ENCODE measurements at regions not wholly inside any gene's neighbourhood (a gene's known extent, or its start where the extent isn't known, plus 50 kb on each side); places are given as distances from the start of the nearest gene placed in this dataset.

DNA sequence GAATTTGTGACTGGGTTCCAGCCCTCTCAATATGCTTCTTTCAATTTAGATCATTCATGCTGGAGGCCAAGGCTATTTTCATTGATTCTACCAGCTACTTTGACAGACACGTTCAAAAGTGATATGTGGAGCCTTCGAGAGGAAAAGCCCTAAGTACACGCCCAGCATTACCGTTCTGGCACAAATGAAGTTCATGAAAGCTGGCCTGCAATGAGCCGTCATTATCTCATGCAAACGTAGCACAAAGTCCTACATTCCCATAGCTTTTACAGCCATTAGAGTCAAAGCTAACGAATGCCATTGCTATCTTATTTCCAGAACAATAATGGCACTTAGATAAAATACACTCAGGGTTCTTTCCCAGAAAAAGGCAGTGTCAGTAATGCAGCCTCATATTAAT is 1237.6 kb downstream of the EFNB2 start:
- ATAC-seq (no peak), DNase-seq (no peak)
- Mint-ChIP-seq H3K36me3 (ENCODE audit: low read depth) (no peaks in the 10 kb centered on the region), H3K27me3 (no peaks in the 10 kb centered on the region), H3K9me3 (no peaks in the 10 kb centered on the region), H3K4me3 (no peak overlapping the region), H3K27ac (no peak overlapping the region), H3K4me1 (no peaks in the 10 kb centered on the region)

- DNase-seq: no peak
- H3K9me3 Mint-ChIP-seq: no peaks in the 10 kb centered on the region
- no peak overlapping the region for H3K4me3 Mint-ChIP-seq
- no peak for ATAC-seq
- H3K36me3 Mint-ChIP-seq (ENCODE audit: low read depth): no peaks in the 10 kb centered on the region
- no peaks in the 10 kb centered on the region for H3K27me3 Mint-ChIP-seq
- no peak overlapping the region for H3K27ac Mint-ChIP-seq
- H3K4me1 Mint-ChIP-seq: no peaks in the 10 kb centered on the region
Measured at GRCh38 chr13:105291987-105292386, 1243.5 kb downstream of the EFNB2 start.

DNA sequence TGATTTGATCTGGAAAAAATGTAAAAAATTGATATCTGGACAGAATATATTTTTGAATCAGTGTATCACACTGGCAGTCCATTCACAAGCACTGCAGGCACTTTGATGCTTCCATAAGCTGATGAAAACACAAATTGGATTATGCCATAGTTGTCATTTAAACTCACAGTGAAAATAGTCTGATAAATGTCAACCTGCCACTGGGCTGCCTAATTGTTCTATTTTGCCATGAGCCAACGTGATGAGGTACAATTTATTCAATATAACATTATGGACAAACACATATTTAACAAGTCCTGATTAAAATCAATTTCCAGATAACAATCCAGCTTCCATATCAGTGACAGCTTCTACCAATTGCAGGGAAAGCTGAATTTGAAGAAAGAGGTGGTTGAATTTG is 1244.9 kb downstream of the EFNB2 start:
- Mint-ChIP-seq H3K4me3 (no peak overlapping the region), H3K9me3 (no peaks in the 10 kb centered on the region), H3K4me1 (no peaks in the 10 kb centered on the region), H3K27me3 (no peaks in the 10 kb centered on the region), H3K27ac (no peak overlapping the region), H3K36me3 (ENCODE audit: low read depth) (no peaks in the 10 kb centered on the region)
- ATAC-seq (no peak), DNase-seq (no peak)

- Mint-ChIP-seq H3K27ac (no peak overlapping the region), H3K9me3 (no peaks in the 10 kb centered on the region), H3K27me3 (no peaks in the 10 kb centered on the region), H3K4me3 (no peak overlapping the region), H3K36me3 (ENCODE audit: low read depth) (no peaks in the 10 kb centered on the region), H3K4me1 (no peaks in the 10 kb centered on the region)
- ATAC-seq (no peak), DNase-seq (no peak)
Measured at GRCh38 chr13:105285526-105285925, 1249.9 kb downstream of the EFNB2 start.

- Mint-ChIP-seq H3K27me3 (no peaks in the 10 kb centered on the region), H3K27ac (no peak overlapping the region), H3K36me3 (ENCODE audit: low read depth) (no peaks in the 10 kb centered on the region), H3K9me3 (no peaks in the 10 kb centered on the region), H3K4me3 (no peak overlapping the region), H3K4me1 (no peaks in the 10 kb centered on the region)
- ATAC-seq: no peak
- DNase-seq: no peak
Measured at GRCh38 chr13:105282406-105283285, 1252.8 kb downstream of the EFNB2 start.

GRCh38 chr13:105278943-105279381 is 1256.5 kb downstream of the EFNB2 start:
- no peaks in the 10 kb centered on the region for H3K27me3 Mint-ChIP-seq
- no peaks in the 10 kb centered on the region for H3K4me1 Mint-ChIP-seq
- DNase-seq: no peak
- no peak overlapping the region for H3K27ac Mint-ChIP-seq
- no peak overlapping the region for H3K4me3 Mint-ChIP-seq
- H3K9me3 Mint-ChIP-seq: no peaks in the 10 kb centered on the region
- ATAC-seq: no peak
- H3K36me3 Mint-ChIP-seq (ENCODE audit: low read depth): no peaks in the 10 kb centered on the region

GRCh38 chr13:105276571-105276970 is 1258.9 kb downstream of the EFNB2 start:
- peaks cover 2% of the 10 kb centered on the region for H3K27me3 Mint-ChIP-seq
- H3K27ac Mint-ChIP-seq: no peak overlapping the region
- no peaks in the 10 kb centered on the region for H3K36me3 Mint-ChIP-seq (ENCODE audit: low read depth)
- DNase-seq: no peak
- no peaks in the 10 kb centered on the region for H3K9me3 Mint-ChIP-seq
- H3K4me3 Mint-ChIP-seq: no peak overlapping the region
- no peak for ATAC-seq
- H3K4me1 Mint-ChIP-seq: peaks cover 2% of the 10 kb centered on the region

DNA sequence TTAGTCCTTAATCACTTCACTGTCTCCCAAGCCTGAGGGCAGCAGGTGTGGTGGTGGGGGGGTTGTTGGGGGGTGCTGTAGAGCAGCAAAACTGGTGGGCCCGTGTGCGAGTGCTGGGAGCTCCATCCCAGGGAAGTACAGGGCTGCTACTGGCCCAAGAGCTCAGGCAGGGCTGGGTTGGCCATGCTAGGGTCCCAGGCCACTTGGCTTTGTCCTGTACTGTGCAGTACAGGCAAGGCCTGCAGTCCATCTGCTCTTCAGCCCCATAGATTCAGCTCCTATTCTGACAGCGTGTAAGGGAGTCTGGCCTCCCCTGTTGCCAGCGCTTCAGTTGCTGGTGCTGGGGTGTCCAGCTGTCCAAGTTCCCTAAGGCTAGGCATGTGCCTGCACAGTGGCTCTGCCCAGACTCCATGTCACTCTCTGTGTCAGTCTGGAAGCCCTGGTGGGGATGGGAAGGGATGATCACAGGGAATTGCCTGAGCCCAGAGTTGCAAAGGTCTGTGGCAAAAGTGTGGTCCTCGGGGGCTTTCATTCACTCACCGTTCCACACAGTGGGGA is 1261.7 kb downstream of the EFNB2 start:
- no peak for ATAC-seq
- H3K4me3 Mint-ChIP-seq: no peak overlapping the region
- no peak for DNase-seq
- H3K36me3 Mint-ChIP-seq (ENCODE audit: low read depth): no peaks in the 10 kb centered on the region
- peaks cover 2% of the 10 kb centered on the region for H3K4me1 Mint-ChIP-seq
- H3K9me3 Mint-ChIP-seq: no peaks in the 10 kb centered on the region
- H3K27ac Mint-ChIP-seq: no peak overlapping the region
- H3K27me3 Mint-ChIP-seq: peaks cover 2% of the 10 kb centered on the region

- Mint-ChIP-seq H3K4me3 (no peak overlapping the region), H3K9me3 (no peaks in the 10 kb centered on the region), H3K36me3 (ENCODE audit: low read depth) (no peaks in the 10 kb centered on the region), H3K4me1 (peaks cover 2% of the 10 kb centered on the region), H3K27ac (no peak overlapping the region), H3K27me3 (peaks cover 2% of the 10 kb centered on the region)
- DNase-seq: no peak
- ATAC-seq: no peak
Measured at GRCh38 chr13:105272660-105273631, 1262.5 kb downstream of the EFNB2 start.

GRCh38 chr13:105266615-105267014 is 1268.8 kb downstream of the EFNB2 start:
- no peak for DNase-seq
- no peaks in the 10 kb centered on the region for H3K4me1 Mint-ChIP-seq
- no peaks in the 10 kb centered on the region for H3K27me3 Mint-ChIP-seq
- H3K9me3 Mint-ChIP-seq: no peaks in the 10 kb centered on the region
- no peak overlapping the region for H3K4me3 Mint-ChIP-seq
- no peak for ATAC-seq
- H3K36me3 Mint-ChIP-seq (ENCODE audit: low read depth): no peaks in the 10 kb centered on the region
- H3K27ac Mint-ChIP-seq: no peak overlapping the region

DNA sequence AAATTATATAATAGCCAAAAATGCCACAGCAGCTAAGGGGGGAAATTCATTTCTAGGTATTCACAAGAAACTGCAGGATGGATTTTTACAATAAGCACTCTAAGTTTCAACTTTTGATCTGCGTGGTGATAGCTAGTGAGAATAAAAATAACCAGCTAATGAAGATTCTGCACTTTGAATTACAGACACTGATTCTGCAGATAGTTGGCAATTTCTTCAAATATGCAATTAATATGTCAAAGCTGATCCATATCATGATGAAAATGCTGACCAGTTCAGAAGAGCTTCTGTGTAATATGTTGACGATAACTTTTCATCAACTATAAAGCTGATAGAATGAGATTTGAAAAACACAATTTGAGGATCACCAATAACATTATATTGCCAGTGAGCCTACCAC is 1272.9 kb downstream of the EFNB2 start:
- H3K27me3 Mint-ChIP-seq: no peaks in the 10 kb centered on the region
- H3K9me3 Mint-ChIP-seq: no peaks in the 10 kb centered on the region
- H3K4me3 Mint-ChIP-seq: no peak overlapping the region
- no peak overlapping the region for H3K27ac Mint-ChIP-seq
- H3K4me1 Mint-ChIP-seq: no peaks in the 10 kb centered on the region
- DNase-seq (no peak), ATAC-seq (no peak)
- H3K36me3 Mint-ChIP-seq (ENCODE audit: low read depth): no peaks in the 10 kb centered on the region

DNA sequence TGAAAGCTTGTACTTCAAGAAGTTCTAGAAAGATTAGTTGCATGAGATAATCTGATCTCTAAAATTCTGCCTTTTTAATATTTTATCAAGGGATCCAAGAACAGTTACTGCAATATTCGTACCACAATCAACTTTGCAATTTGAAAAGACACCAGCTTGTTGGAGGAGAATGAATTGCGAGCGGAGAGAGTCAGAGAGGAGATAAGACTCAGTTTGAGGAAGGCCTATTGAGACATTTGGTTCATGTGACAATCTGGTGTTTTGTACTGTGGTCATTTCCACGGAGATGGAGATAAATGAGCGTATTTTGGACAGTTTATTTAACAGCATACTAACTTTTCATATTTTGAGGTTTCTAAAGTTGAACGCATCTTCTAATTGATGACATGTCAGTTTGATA is 1276.0 kb downstream of the EFNB2 start:
- H3K4me3 Mint-ChIP-seq: no peak overlapping the region
- no peaks in the 10 kb centered on the region for H3K27me3 Mint-ChIP-seq
- H3K36me3 Mint-ChIP-seq (ENCODE audit: low read depth): no peaks in the 10 kb centered on the region
- no peaks in the 10 kb centered on the region for H3K4me1 Mint-ChIP-seq
- no peaks in the 10 kb centered on the region for H3K9me3 Mint-ChIP-seq
- no peak for DNase-seq
- ATAC-seq: no peak
- no peak overlapping the region for H3K27ac Mint-ChIP-seq

DNA sequence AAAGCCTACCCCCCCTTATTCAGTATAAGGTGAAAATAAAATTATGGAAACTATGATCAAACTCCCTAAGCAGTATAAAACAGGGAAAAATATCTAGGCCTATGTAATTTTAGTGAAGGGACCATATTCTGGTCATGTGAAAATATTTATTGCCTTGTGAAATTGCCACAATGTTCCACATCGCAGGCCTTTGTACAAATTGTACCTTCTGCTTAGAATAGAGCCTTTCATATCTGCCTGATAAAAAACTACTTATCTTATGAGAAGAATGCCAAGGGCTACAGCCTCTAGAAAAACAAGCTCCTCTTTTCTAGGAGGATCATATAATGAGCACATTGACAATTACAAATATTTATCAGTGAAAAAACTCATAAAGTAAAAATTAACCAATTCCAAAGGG is 1280.0 kb downstream of the EFNB2 start:
- no peak overlapping the region for H3K27ac Mint-ChIP-seq

GRCh38 chr13:105251293-105251692 is 1284.2 kb downstream of the EFNB2 start:
- no peak overlapping the region for H3K27ac Mint-ChIP-seq
- peaks cover 8% of the 10 kb centered on the region for H3K9me3 Mint-ChIP-seq
- H3K27me3 Mint-ChIP-seq: no peaks in the 10 kb centered on the region
- ATAC-seq: no peak
- H3K36me3 Mint-ChIP-seq (ENCODE audit: low read depth): no peaks in the 10 kb centered on the region
- no peaks in the 10 kb centered on the region for H3K4me1 Mint-ChIP-seq
- H3K4me3 Mint-ChIP-seq: no peak overlapping the region
- no peak for DNase-seq

More for the DNA sequence above, 1280.0 kb downstream of the EFNB2 start:
- no peaks in the 10 kb centered on the region for H3K4me1 Mint-ChIP-seq
- H3K27me3 Mint-ChIP-seq: no peaks in the 10 kb centered on the region
- no peaks in the 10 kb centered on the region for H3K36me3 Mint-ChIP-seq (ENCODE audit: low read depth)
- H3K9me3 Mint-ChIP-seq: no peaks in the 10 kb centered on the region
- DNase-seq: no peak
- H3K4me3 Mint-ChIP-seq: no peak overlapping the region
- no peak for ATAC-seq
